Left ventricle myocardium superior (tissue), 1 donor: ENCODE measurements at regions not wholly inside any gene's neighbourhood (a gene's known extent, or its start where the extent isn't known, plus 50 kb on each side); places are given as distances from the start of the nearest gene placed in this dataset.
"Not testable (repeated sequence)": the region's sequence is repeated elsewhere in the genome, so short reads cannot be mapped to it uniquely, and the experiment has no call there.

Experiments used
- ATAC-seq: fragments of 200-7000 bp; cut with Tn5 transposase; one replicate; pipeline ENCODE4 v1.9.1; 2020; ENCODE audit warnings: mild to moderate bottlenecking, moderate library complexity
- DNase-seq: peaks from one replicate; pipeline ENCODE4 v3.0.0-alpha.2; 2020
- intact Hi-C: fragments of 100-400 bp; cut with micrococcal nuclease; formaldehyde crosslinking; loops from one replicate; pipeline ENCODE4 v1.11.0; 2022
- donor health status: DM: no; HTN: yes; CAD: no; lungs with severe emphysema.

DNA sequence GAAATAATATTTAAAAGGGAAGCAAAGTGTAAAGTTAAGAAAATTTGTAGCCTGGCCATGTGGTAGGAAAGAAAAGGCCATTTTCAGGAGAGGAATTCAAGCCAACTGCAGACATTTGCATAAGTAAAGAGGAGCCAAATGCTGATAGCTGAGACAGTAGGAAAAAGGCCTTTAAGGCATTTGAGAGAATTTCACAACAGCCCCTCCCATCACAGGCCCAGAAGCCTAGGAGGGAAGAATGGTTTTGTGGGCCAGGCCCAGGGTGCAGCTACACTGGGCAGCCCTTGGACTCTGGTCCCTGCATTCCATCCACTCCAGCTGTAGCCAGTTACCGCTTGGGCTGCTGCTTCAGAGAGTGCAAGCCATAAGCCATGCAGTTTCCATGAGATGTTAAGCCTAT, 1556.8 kb downstream of the EFNA5 start:
- DNase-seq (no peak), ATAC-seq (no peak)
- intact Hi-C loops = no loop called here

DNA sequence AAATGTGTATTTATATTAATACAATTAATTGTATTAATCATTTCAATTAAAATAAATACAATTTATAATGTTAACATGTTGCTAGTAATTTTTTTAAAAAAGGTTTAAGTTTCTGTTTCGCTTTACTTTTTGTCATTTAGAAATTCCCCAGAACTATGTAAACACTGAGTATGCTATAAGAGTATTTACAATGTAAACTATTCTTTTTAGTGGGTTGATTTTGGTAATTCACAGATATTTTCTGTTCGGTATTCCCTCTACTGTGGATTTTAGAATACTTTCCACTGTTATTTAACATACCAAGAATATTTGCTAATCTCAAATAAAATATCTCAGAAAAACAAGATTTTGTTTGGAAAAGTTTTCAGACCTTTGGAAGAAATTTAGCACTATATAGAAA, 1564.4 kb downstream of the EFNA5 start:
- intact Hi-C loops = no loop called here
- ATAC-seq (no peak), DNase-seq (no peak)

DNA sequence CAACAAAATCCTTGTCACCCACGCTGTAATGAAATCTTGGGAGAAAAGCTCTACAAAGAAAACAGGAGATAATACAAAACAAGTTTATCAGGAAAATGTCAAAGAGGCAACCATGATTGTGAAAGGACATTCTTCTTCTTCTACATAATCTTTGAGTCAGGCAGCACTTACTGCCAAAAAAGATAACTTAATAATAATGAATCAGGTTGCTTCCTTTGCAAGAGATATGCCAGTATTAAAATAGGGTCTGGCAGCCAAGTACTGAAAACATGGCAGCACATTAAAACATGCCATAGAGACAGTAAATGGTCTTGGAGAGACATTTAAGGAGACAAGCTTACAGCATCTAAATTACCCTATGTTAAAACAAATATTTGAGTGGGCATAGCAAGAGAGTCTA, 1573.4 kb downstream of the EFNA5 start:
- ATAC-seq (no peak), DNase-seq (no peak)
- intact Hi-C loops = no loop called here

DNA sequence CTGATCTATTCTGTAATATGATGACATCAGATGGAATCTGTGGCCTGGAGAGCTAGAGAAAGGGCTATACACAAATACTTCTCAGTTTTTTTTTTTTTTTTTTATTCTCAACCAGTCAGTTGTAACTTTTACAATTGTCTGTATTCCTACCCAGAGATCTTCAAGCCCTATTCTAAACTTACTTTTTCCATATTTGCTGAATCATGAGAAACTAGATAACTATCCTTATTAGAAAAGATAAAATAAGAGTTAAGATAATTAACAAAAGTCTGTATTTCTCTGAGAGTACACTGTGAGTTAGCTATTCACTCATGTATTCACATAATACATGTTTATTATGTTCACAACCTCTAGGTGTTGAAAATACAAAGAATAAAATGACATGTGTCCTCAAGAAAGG, 1575.9 kb downstream of the EFNA5 start:
- ATAC-seq = no peak
- no peak for DNase-seq
- intact Hi-C loops = no loop called here

DNA sequence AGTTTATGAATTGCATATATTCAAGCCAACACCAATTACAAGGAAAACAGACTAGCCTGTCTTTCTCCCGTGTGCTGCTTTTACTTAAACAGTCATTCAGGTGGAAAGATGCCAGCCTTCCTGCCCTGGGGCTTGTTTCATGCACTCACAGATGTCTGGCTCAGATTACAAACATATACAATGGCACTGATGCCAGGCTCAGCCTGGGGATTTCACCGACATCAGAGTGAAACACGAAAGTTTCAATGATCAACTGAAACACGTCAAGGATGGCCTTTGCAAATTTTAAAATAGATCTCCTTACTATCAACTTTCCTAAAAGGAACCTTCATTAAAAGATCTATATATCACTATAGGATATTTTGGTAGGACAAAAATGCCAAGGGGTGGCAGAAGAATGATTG, 1576.5 kb downstream of the EFNA5 start:
- ATAC-seq = no peak
- no peak for DNase-seq
- intact Hi-C loops = no loop called here

DNA sequence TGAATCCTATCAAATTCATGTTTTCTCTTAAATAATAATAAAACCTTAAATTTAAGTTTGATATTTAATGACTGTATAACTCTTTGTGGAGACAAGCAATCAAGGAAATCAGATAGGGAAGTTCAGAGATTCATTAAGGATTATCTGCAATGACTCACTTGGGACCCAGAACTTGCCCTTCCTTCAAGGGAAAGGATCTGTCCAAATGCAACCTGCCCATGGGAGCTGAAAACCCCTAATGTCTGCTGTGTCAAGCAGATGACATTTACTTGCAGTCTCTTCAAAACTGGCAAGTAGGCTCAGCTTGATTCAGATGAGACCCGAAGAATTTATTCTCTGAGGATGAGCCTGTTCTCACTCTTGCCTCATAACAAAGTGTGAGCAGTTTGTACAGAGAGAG, 1577.6 kb downstream of the EFNA5 start:
- DNase-seq = no peak
- no peak for ATAC-seq
- intact Hi-C loops = no loop called here

DNA sequence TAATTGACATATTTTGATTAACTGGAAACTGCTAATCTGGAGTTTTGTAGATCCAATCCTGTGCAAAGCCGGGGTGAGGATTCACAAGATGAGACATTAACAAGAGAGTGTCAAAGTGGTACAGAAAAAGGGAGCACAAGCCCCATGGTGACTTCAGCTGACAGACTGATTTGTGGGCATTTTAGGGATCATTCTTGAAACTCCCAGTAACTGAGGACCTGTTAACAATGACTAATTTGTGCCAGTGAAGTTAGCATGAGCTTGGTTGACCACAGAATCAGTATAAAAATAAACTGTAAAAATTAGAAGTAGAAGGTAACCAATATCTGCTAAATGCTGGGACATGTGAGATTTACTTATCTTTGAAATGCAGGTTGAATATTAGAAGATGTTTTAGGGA, 1578.3 kb downstream of the EFNA5 start:
- intact Hi-C loops = no loop called here
- DNase-seq = no peak
- no peak for ATAC-seq

DNA sequence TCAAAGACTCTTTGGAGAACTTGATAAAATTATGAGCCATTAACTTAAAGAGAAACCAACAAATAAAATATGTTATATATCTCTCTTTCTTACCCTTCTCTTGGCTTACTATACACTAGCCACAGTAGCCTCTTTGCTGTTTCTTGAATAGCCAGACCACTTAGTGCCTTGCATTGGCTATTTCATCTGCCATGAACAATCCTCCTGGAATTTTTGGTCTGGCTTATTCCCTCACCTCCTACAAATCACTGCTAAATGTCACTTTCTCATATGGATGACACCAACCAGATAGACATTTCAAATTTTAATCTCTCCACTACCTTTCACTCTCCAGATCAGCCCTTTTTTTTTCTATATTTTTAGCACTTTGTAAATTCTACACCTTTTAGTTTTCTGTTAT, 1581.7 kb downstream of the EFNA5 start:
- intact Hi-C loops = no loop called here
- no peak for ATAC-seq
- DNase-seq = no peak

DNA sequence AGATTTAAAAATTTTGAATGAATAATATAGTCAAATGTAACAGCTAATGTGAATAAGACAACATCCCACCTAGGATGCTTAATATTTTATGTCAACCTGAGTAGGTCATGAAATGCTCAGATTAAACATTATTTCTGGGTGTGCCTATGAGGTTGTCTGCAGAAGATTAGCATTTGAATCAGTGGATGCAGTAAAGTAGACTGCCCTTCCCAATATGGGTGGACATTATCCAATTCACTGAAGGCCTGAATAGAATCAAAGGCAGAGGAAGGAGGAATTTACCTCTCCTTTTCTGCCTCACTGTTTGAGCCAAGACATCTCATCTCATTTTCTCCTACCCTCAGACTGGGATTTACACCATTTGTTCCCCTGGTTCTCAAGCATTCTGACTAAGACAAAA, 1582.3 kb downstream of the EFNA5 start:
- ATAC-seq (no peak), DNase-seq (no peak)
- intact Hi-C loops = no loop called here

DNA sequence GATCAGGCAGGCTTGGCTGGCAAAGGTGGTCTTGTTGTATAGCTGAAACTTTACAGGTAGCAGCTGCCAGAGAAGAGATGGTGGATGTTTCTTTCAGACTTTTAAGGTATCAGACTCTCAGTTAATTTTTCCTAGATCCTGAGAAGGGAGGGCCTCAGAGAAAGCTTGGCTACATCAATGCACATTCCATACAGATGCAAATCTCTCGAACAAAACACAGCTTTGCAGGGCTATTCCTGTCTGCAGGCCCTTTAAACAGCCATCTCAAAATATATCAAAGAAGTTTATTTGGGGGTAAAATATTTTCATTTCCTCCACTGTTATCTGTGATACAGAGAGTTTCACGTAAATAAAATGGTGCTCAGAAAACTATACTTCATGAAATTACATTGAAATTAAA, 1584.4 kb downstream of the EFNA5 start:
- ATAC-seq (no peak), DNase-seq (no peak)
- intact Hi-C loops = no loop called here

DNA sequence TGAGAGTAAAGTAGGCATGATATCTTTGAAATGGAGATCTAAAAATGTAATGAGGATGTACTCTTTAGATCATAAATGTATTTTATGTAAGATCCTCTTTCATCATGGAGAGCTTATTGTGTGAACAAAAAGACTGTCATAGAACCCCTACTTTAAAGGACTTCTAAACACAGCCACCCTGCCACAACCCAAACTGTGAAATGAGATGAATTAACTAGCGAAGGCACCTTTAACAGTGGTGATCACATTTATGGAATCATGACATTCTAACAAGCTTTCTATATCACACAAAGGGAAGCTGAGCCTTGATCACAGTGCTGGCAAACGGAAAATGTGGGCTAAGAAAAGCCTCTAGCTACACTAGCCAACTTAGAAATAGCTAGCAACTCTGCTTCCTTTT, 1585.2 kb downstream of the EFNA5 start:
- no peak for ATAC-seq
- no peak for DNase-seq
- intact Hi-C loops = no loop called here

DNA sequence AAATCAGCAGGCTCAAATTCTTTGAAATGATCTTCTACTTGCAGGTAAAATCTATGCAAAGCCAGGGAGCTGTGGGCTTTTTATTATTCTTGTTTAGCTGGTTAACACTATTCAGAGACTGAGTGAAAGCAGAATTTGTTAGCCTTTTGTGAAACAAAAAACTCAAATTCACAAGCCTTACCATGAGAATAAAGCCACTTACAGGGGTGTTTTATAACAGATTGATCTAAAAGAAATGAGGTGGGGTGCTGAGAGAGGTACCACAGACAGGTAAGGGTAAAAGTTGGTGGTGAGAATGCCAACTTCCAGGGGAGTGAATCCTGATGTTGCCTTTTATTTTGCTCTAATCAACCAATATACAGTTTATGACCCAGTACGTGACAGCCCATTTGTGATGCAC, 1585.6 kb downstream of the EFNA5 start:
- DNase-seq (no peak), ATAC-seq (no peak)
- intact Hi-C loops = no loop called here

DNA sequence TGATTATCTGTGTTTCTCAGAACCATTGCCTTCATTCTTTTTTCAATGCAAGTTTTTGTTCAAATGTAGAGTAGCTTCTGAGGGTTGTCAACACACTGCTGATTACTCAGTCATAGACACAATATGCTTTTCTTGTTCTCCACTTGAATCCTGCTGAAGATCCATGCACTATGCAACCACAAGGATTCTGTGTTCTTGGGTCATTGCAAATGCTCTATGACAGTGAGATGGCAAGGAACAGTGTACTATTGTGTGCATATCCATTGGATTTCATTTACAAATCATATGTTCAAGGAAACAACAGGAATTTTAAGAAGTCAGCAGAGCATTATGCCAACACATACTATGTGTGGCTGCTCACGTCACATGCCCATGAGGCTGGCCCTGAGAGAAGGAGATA, 1590.2 kb downstream of the EFNA5 start:
- intact Hi-C loops = loop anchor here (2.0 kb wide), 1 partner anchor 30 kb away; no protein-coding TSS in a partner anchor
- DNase-seq (no peak), ATAC-seq (no peak)

DNA sequence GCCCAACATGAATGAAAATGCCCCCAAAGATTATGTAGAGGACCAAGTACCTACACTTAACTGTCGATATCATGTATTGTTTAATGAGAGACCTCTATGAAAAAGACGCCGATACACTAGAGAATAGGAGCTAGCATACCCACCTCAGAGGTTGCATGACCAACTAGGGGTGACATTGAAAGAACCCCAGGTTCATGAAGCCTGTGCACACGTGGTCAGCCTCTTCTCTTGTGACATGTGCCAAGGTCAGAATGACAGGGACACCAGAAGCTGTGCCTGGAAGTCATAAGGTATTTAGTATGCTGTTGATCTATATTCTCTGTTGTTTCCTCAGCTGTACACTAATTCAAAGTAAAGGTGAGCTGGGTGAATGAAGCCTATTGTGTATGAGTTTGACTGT, 1594.1 kb downstream of the EFNA5 start:
- DNase-seq = no peak
- intact Hi-C loops = no loop called here
- ATAC-seq = no peak

DNA sequence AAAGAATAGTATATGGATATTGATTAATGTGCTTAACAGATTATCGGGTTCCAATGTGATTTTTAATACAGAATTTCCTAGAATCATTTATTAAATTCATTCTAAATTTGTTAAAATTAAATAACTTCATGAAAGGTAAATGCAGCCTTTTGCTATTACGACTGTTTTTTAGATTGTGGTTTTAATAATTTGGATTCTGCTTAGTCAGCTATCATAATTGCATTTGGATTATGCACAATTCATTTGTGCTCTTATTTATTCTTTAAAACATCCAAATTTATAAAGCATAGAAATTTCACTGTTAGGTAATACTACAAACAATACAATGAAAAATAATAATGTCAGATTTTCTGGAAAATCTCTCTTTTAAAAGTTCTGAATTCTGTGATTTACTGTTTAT, 1598.5 kb downstream of the EFNA5 start:
- intact Hi-C loops = no loop called here
- no peak for ATAC-seq

DNA sequence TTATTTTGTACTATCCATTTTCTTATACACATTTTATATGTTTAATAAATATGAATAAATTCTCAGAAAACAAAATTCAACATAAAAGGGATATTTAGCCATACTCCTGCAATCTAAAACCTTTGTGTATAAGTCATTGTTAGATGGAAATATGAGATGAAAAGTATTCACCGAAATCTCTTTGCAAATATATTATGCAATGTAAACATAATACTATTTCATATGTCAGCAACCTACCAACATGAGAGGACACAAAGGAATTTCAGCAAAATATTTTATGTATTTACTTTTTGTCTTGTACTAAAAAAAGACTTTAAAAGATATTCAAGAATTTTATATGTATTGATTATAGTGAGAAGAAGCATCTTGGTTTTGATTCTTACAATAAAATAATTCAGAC, 1623.4 kb downstream of the EFNA5 start:
- intact Hi-C loops = no loop called here
- DNase-seq (no peak), ATAC-seq (no peak)

More for the DNA sequence above, 1598.5 kb downstream of the EFNA5 start:
- no peak for DNase-seq

DNA sequence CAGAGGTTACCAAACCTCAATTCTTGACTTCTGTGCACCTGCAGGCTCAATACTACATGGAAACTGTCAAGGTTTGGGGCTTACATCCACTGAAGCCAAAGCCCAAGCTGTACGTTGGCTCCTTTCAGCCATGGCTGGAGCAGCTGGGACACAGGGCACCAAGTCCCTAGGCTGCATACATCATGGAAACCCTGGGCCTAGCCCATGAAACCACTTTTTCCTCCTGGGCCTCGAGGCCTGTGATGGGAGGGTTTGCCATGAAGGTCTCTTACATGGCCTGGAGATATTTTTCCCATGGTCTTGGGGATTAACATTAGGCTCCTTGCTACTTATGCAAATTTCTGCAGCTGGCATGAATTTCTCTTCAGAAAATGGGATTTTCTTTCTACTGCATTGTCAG, 1638.7 kb downstream of the EFNA5 start:
- intact Hi-C loops, DNase-seq, ATAC-seq: not testable (repeated sequence)

DNA sequence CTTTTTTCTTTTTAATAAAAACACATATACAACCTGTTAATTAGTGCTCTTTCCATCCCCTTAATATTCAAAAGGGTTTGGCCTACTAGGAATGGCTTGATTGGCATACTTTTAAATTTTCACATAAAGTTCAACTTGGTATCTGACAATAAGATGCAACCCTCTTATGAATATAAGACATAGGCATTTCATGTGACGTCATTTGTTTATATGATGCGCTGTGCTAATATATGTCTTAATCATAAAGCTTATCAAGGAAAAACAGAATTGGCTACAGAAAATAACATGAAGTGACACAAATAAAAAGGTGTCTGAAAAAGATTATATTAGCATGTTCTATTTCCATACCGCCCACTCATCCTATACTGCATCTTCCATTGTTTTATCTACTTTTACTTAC, 1642.4 kb downstream of the EFNA5 start:
- no peak for ATAC-seq
- no peak for DNase-seq
- intact Hi-C loops = no loop called here

DNA sequence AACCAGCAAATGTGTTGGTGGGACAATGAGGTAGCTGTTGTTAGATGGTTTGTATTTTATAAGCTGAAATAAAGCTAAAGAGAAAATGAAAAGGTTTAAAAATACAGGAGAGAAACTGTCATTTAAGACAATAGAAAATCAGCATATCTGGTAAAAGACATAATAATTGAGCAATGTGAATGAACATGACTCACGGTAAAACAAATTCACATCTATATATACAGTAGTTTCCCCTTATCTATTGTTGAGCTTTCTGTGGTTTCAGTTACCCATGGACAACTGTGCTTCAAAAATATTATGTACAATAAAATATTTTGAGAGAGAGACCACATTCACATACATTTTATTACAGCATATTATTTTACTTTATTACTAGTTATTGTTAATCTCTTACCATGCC, 1649.8 kb downstream of the EFNA5 start:
- no peak for ATAC-seq
- intact Hi-C loops = no loop called here
- DNase-seq = no peak

DNA sequence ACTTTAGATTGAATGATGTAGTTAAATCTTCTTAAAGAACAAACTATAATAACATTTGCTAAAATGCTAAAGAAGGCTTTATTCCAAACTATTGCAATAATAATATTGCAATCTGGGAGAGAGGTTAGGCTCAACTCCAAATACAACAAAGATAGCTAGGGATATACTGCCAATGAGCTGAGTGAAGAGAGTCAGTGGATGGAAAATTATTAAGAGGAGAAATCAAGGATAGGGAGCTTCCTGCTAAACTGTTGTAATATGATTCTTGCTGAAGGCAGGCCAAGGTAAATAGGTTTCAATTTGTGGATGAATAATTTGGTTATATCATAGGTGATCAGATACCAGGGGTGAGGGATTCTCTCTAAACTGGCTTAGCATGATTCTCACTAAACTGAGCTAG, 1651.5 kb downstream of the EFNA5 start:
- intact Hi-C loops = no loop called here
- ATAC-seq = peak; percentile 63

DNA sequence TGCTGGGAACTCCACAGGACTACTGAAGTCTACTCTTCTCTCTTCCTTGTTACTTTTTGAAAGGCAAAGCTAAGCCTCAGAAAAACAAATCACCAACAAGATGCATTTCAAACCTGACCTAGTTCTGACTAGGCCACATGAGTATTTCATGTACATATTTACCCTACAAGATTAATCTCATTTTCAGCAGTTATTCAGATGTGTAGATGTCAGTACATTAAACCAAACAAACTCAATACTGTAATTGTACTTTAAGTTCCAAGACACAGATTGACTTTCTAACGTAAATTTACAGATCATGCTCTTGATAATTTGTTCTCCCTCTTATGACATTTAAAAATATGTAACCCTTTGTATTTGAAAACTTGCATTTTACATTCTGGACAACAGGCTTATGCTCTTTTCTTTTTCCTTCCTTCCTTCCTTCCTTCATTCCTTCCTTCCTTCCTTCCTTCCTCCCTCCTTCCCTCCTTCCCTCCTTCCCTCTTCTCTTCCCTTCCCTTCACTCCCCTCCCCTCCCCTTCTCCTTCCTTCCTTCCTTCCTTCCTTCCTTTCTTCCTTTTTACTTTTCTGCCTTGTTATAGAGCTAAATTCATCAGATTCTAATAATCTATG, 1653.4 kb downstream of the EFNA5 start:
- intact Hi-C loops = no loop called here
- no peak for DNase-seq
- ATAC-seq = no peak

More for the DNA sequence above, 1651.5 kb downstream of the EFNA5 start:
- DNase-seq = no peak

DNA sequence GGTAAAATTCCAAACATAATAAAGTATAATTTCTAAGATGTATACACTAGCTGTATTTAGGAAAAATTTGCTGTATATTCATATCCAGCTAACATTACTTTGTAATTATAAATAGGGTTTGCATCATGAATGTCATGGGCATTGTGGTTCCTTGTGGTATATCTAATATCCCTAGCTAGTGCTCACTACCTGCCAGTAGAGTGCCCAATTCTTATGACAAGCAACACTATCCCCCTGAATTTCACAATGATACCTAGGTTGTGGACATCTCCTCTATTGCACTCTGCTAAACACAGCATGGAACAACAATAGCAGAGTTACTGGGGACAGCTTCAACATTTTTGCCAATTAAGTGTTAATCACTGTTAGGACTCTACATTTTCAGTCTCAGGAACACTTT, 1656.5 kb downstream of the EFNA5 start:
- intact Hi-C loops = no loop called here
- ATAC-seq (no peak), DNase-seq (no peak)
